GM12875 (cell line): ENCODE measurements at regions not wholly inside any gene's neighbourhood (a gene's known extent, or its start where the extent isn't known, plus 50 kb on each side); places are given as distances from the start of the nearest gene placed in this dataset.
"Not testable (repeated sequence)": the region's sequence is repeated elsewhere in the genome, so short reads cannot be mapped to it uniquely, and the experiment has no call there.

Source experiments
- H3K4me3 ChIP-seq: one replicate; pipeline ENCODE4 v1.5.1; 2011; ENCODE audit warnings: low read depth, low read length, control low read depth
- TF ChIP-seq, protein P1 (sequence below): IDR thresholded peaks from 2 replicates; pipeline ENCODE4 v1.5.1; 2011; ENCODE audit warnings: low read depth, mild to moderate bottlenecking, control low read depth, inconsistent platforms, low read length, moderate library complexity, borderline replicate concordance; ENCODE audit not compliant: insufficient read depth

DNA sequence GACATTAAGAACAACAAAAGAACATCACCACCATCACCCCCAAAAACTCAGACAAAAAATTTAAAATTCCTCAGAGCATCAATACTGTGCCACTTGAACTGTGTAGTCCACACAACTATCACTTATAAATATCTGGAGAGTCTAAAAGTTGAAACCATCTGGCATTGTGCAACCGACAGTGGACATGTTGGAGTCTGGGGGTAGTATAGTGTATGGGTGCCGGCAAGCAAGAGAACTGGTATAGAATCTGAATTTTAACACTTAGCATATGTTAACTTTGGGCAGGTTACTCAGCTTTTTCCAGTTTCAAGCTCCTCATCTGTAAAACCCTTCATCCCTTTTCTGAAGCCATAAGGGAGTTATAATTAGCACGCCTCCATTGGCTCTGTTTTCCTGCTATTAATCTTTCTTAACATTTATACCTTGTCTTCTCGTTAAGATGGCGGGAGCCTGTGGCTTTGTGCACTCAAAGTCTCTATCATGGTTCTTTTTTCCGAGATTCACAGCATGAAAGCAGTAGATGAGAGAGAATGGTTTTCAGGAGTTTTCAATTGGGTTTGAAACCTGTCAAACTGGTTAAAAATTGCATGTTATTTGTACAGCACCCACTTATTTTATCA is 255.7 kb upstream of the TBL1XR1 start:
- TF ChIP-seq, protein P1, sequence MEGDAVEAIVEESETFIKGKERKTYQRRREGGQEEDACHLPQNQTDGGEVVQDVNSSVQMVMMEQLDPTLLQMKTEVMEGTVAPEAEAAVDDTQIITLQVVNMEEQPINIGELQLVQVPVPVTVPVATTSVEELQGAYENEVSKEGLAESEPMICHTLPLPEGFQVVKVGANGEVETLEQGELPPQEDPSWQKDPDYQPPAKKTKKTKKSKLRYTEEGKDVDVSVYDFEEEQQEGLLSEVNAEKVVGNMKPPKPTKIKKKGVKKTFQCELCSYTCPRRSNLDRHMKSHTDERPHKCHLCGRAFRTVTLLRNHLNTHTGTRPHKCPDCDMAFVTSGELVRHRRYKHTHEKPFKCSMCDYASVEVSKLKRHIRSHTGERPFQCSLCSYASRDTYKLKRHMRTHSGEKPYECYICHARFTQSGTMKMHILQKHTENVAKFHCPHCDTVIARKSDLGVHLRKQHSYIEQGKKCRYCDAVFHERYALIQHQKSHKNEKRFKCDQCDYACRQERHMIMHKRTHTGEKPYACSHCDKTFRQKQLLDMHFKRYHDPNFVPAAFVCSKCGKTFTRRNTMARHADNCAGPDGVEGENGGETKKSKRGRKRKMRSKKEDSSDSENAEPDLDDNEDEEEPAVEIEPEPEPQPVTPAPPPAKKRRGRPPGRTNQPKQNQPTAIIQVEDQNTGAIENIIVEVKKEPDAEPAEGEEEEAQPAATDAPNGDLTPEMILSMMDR, result no peak
- H3K4me3 ChIP-seq, result no peak overlapping the region

DNA sequence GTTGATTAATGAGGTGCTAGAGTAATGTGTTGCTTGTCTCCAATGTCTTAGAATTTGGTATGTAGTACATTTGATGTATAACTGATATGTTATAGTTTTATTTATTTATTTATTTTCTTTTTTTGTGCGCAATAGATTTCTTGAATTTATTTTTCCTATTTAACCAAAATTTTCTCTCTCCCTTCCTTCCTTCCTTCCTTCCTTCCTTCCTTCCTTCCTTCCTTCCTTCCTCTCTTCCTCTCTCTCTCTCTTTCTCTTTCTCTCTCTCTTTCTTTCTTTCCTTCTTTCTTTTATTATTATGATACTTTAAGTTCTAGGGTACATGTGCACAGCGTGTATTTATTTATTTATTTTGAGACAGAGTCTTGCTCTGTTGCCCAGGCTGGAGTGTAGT is 256.2 kb upstream of the TBL1XR1 start:
- no peak overlapping the region for H3K4me3 ChIP-seq
- TF ChIP-seq, protein P1, result no peak

DNA sequence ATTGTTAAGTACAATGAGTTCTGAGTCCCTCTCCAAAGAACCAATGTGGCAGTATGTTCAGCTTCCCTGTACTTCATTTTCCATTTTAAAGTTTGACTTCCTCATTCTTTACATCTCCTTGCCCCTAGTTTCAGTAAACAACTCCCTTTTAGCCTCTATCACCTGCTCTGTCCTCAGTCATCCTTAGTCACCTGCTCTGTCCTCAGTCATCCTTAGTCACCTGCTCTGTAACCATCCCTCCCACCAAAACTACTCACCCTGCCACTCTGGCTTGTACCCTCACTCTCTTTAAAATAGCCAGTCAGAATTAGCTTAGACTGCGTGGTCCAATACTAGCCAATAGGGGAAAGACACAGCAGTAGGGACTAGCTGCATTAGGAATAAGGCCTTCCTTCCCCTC is 259.9 kb upstream of the TBL1XR1 start:
- H3K4me3 ChIP-seq, result not testable (repeated sequence)

DNA sequence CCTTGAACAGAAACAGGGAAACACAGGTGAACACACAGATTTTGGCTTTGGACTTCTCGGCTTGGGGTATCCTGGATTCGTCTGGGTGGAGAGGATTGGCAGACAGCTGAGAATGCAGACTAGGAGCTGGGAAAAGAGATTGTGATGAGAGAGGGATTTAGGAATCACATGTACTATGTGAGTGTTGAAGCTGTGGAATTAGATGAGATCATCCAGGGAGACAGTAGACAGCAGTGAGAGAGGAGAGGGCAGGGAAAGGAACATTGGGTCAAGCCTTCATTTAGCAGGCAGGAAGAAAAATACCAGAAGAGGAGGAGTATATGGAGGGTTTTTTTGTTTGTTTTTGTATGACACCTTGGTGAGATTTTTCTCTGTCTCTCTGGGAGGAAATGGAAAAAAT is 262.1 kb upstream of the TBL1XR1 start:
- H3K4me3 ChIP-seq, result no peak overlapping the region
- TF ChIP-seq, protein P1, result no peak

DNA sequence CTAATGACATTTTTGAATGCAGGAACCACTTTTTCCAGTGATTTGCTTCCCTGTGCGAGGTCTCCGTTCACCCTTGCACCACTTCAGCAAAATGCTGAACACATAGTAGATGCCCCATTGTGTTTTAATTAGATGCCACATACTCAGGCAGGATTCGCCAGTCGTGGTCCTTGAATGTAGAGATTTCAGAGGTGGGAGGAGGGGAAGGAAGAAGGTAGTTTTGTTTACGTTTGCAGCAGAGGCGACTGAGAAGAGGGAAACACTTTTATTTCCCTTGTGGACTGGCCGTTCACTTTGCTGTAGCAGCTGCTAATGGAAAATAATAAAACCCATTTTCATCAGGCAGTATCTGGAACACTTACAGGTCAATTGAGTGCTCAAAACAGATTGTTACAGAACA is 262.8 kb upstream of the TBL1XR1 start:
- TF ChIP-seq, protein P1, result no peak
- H3K4me3 ChIP-seq, result no peak overlapping the region

DNA sequence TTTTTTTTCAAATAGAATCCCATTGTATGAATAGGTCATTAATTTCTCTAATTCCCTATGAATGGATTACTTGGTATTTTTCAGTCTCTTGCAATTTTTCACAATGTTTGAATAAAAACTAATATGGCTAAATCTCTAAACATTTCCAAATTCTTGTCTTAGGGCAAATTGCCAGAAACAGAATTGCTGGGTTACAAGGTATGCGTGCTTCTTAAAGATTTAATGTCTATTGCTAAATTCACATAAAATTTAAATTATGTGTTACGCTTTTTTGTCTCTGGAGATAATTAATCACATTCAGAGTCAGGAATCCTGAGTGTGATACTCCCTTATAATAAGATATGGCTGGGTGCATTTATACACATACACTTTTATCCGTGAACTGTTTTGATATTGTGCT is 264.5 kb upstream of the TBL1XR1 start:
- TF ChIP-seq, protein P1, result no peak
- no peak overlapping the region for H3K4me3 ChIP-seq

DNA sequence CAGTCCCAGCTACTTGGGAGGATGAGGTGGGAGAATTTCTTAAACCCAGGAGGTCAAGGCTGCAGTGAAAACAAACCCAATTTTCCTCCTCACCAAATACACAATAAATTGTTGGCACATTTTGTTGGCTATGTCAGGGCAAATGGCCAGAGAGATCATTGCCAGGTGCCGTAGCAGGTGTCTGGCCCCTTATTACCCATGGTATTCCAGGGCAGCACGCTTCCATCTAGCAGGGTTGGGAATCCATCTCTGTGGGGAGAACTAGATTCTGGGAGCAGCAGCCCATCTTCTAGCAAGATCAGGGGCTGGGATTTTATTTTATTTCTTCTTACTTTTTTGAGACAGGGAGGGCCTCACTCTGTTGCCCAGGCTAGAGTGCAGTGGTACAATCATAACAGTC is 266.1 kb upstream of the TBL1XR1 start:
- not testable (repeated sequence) for H3K4me3 ChIP-seq

DNA sequence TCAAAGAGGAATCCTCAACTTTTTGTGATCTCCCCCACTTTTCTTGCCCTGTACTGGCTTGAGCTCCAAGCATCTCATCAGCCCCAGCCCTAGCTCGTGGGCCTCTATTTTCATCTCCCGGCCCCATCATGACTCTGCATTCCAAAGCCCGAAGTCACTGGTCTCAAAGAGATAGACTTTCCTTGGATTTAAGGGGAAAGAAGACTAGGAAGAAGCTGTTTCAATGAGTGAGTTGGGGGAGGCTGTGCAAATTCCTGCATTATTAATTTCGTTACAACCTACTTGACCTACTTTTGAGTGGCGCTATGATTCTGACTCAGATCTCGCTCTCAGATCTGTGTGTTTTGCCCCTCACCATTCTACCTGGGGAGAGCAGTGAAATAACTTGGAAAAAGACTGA is 266.6 kb upstream of the TBL1XR1 start:
- no peak overlapping the region for H3K4me3 ChIP-seq
- TF ChIP-seq, protein P1, result no peak
